Endothelial cell (in vitro differentiated cells): ENCODE measurements at regions not wholly inside any gene's neighbourhood (a gene's known extent, or its start where the extent isn't known, plus 50 kb on each side); places are given as distances from the start of the nearest gene placed in this dataset.

ENCODE experiments used
- DNase-seq: peaks from one replicate; pipeline ENCODE4 v3.0.0; 2021; ENCODE audit warnings: low spot score
- H3K27ac Mint-ChIP-seq: one replicate; pipeline ENCODE4 v1.8.0; 2021; ENCODE audit warnings: mixed read lengths, inconsistent platforms; ENCODE audit not compliant: unreplicated experiment
- H3K27me3 Mint-ChIP-seq: one replicate; pipeline ENCODE4 v1.8.0; 2021; ENCODE audit warnings: mild to moderate bottlenecking, moderate library complexity, mixed read lengths, inconsistent platforms; ENCODE audit not compliant: unreplicated experiment
- H3K36me3 Mint-ChIP-seq: one replicate; pipeline ENCODE4 v1.8.0; 2021; ENCODE audit warnings: mild to moderate bottlenecking, low read depth, mixed read lengths, inconsistent platforms; ENCODE audit not compliant: unreplicated experiment
- H3K4me1 Mint-ChIP-seq: one replicate; pipeline ENCODE4 v1.8.0; 2021; ENCODE audit warnings: mild to moderate bottlenecking, mixed read lengths, inconsistent platforms; ENCODE audit not compliant: unreplicated experiment
- H3K4me3 Mint-ChIP-seq: one replicate; pipeline ENCODE4 v1.8.0; 2021; ENCODE audit warnings: mild to moderate bottlenecking, mixed read lengths, inconsistent platforms; ENCODE audit not compliant: unreplicated experiment
- H3K9me3 Mint-ChIP-seq: one replicate; pipeline ENCODE4 v1.8.0; 2021; ENCODE audit warnings: mixed read lengths, inconsistent platforms; ENCODE audit not compliant: unreplicated experiment
- CTCF ChIP-seq: fragments of 200-600 bp; sonication (generic); IDR thresholded peaks from one replicate; pipeline ENCODE4 v1.5.0; 2021; ENCODE audit warnings: antibody characterized with exemption; ENCODE audit not compliant: unreplicated experiment

- no peak for TF ChIP-seq CTCF
- Mint-ChIP-seq H3K36me3 (no peaks in the 10 kb centered on the region), H3K27ac (no peak overlapping the region), H3K4me1 (no peaks in the 10 kb centered on the region), H3K27me3 (no peaks in the 10 kb centered on the region), H3K9me3 (no peaks in the 10 kb centered on the region), H3K4me3 (no peak overlapping the region)
- no peak for DNase-seq
Observed at GRCh38 chr12:46892034-46892705, 66.4 kb upstream of the SLC38A4 start.

GRCh38 chr12:46892887-46893286 is 67.1 kb upstream of the SLC38A4 start:
- Mint-ChIP-seq H3K4me3 (no peak overlapping the region), H3K4me1 (peaks cover 3% of the 10 kb centered on the region), H3K27ac (no peak overlapping the region), H3K36me3 (no peaks in the 10 kb centered on the region), H3K27me3 (no peaks in the 10 kb centered on the region), H3K9me3 (no peaks in the 10 kb centered on the region)
- DNase-seq = no peak
- no peak for TF ChIP-seq CTCF

GRCh38 chr12:46893434-46893833 is 67.6 kb upstream of the SLC38A4 start:
- DNase-seq = no peak
- no peak overlapping the region for H3K27ac Mint-ChIP-seq
- TF ChIP-seq CTCF = no peak
- H3K36me3 Mint-ChIP-seq = no peaks in the 10 kb centered on the region
- H3K4me1 Mint-ChIP-seq = peaks cover 3% of the 10 kb centered on the region
- H3K9me3 Mint-ChIP-seq = no peaks in the 10 kb centered on the region
- H3K27me3 Mint-ChIP-seq = no peaks in the 10 kb centered on the region
- H3K4me3 Mint-ChIP-seq = no peak overlapping the region

GRCh38 chr12:46895726-46896125 is 69.9 kb upstream of the SLC38A4 start:
- Mint-ChIP-seq H3K27ac (no peak overlapping the region), H3K9me3 (no peaks in the 10 kb centered on the region), H3K4me3 (no peak overlapping the region), H3K27me3 (no peaks in the 10 kb centered on the region), H3K36me3 (no peaks in the 10 kb centered on the region), H3K4me1 (peaks cover 8% of the 10 kb centered on the region)
- DNase-seq = no peak
- TF ChIP-seq CTCF = no peak

- Mint-ChIP-seq H3K36me3 (no peaks in the 10 kb centered on the region), H3K4me1 (peaks cover 8% of the 10 kb centered on the region), H3K4me3 (no peak overlapping the region), H3K9me3 (no peaks in the 10 kb centered on the region), H3K27ac (no peak overlapping the region), H3K27me3 (no peaks in the 10 kb centered on the region)
- TF ChIP-seq CTCF = no peak
- no peak for DNase-seq
Observed at GRCh38 chr12:46896680-46897079, 70.9 kb upstream of the SLC38A4 start.
